T-helper 1 cell treated with Interleukin-12 subunit alpha and Interleukin-12 subunit beta and Interleukin-4 antibody, amounts not matched to agents 30 μg/mL and 1 μg/mL, for 36 hours (primary cell): ENCODE measurements at regions not wholly inside any gene's neighbourhood (a gene's known extent, or its start where the extent isn't known, plus 50 kb on each side); places are given as distances from the start of the nearest gene placed in this dataset.
"Not testable (repeated sequence)": the region's sequence is repeated elsewhere in the genome, so short reads cannot be mapped to it uniquely, and the experiment has no call there.

Experiments
- H3K27ac Mint-ChIP-seq: one replicate; pipeline ENCODE4 v1.8.0; 2021; ENCODE audit warnings: mild to moderate bottlenecking, mixed read lengths
- H3K27me3 Mint-ChIP-seq: one replicate; pipeline ENCODE4 v1.8.0; 2021; ENCODE audit warnings: low read depth, mixed read lengths
- H3K36me3 Mint-ChIP-seq: one replicate; pipeline ENCODE4 v1.8.0; 2021; ENCODE audit warnings: low read depth, mixed read lengths
- H3K4me1 Mint-ChIP-seq: one replicate; pipeline ENCODE4 v1.8.0; 2021; ENCODE audit warnings: low read depth, mixed read lengths
- H3K4me3 Mint-ChIP-seq: one replicate; pipeline ENCODE4 v1.8.0; 2021; ENCODE audit warnings: mild to moderate bottlenecking, moderate library complexity, mixed read lengths
- H3K9me3 Mint-ChIP-seq: one replicate; pipeline ENCODE4 v1.8.0; 2021; ENCODE audit warnings: mixed read lengths

GRCh38 chr16:13438064-13438463, 481.9 kb upstream of the ERCC4 start:
- H3K27me3 Mint-ChIP-seq = no peaks in the 10 kb centered on the region

GRCh38 chr16:13439766-13440165, 480.2 kb upstream of the ERCC4 start:
- Mint-ChIP-seq H3K27ac (no peak overlapping the region), H3K4me3 (no peak overlapping the region), H3K4me1 (no peaks in the 10 kb centered on the region), H3K27me3 (no peaks in the 10 kb centered on the region), H3K36me3 (no peaks in the 10 kb centered on the region), H3K9me3 (no peaks in the 10 kb centered on the region)

More at GRCh38 chr16:13438064-13438463, 481.9 kb upstream of the ERCC4 start:
- no peak overlapping the region for H3K4me3 Mint-ChIP-seq
- no peaks in the 10 kb centered on the region for H3K9me3 Mint-ChIP-seq
- H3K4me1 Mint-ChIP-seq = no peaks in the 10 kb centered on the region
- no peak overlapping the region for H3K27ac Mint-ChIP-seq
- H3K36me3 Mint-ChIP-seq = no peaks in the 10 kb centered on the region

- H3K27me3 Mint-ChIP-seq = no peaks in the 10 kb centered on the region
- H3K4me1 Mint-ChIP-seq = no peaks in the 10 kb centered on the region
- no peak overlapping the region for H3K4me3 Mint-ChIP-seq
- H3K9me3 Mint-ChIP-seq = no peaks in the 10 kb centered on the region
- no peak overlapping the region for H3K27ac Mint-ChIP-seq
- no peaks in the 10 kb centered on the region for H3K36me3 Mint-ChIP-seq
These were observed 478.3 kb upstream of the ERCC4 start for GRCh38 chr16:13441675-13442074.

- Mint-ChIP-seq H3K9me3 (no peaks in the 10 kb centered on the region), H3K4me1 (no peaks in the 10 kb centered on the region), H3K27me3 (no peaks in the 10 kb centered on the region), H3K36me3 (no peaks in the 10 kb centered on the region), H3K4me3 (no peak overlapping the region), H3K27ac (no peak overlapping the region)
These were observed 471.6 kb upstream of the ERCC4 start for GRCh38 chr16:13448346-13448745.

GRCh38 chr16:13453325-13453724, 466.6 kb upstream of the ERCC4 start:
- no peaks in the 10 kb centered on the region for H3K36me3 Mint-ChIP-seq
- no peaks in the 10 kb centered on the region for H3K9me3 Mint-ChIP-seq
- no peak overlapping the region for H3K27ac Mint-ChIP-seq
- H3K27me3 Mint-ChIP-seq = no peaks in the 10 kb centered on the region
- H3K4me3 Mint-ChIP-seq = no peak overlapping the region
- no peaks in the 10 kb centered on the region for H3K4me1 Mint-ChIP-seq

GRCh38 chr16:13453938-13454553, 465.9 kb upstream of the ERCC4 start:
- Mint-ChIP-seq H3K36me3 (no peaks in the 10 kb centered on the region), H3K27ac (no peak overlapping the region), H3K27me3 (no peaks in the 10 kb centered on the region), H3K4me3 (no peak overlapping the region), H3K9me3 (no peaks in the 10 kb centered on the region), H3K4me1 (no peaks in the 10 kb centered on the region)

GRCh38 chr16:13463619-13464018, 456.3 kb upstream of the ERCC4 start:
- Mint-ChIP-seq H3K9me3 (peaks cover 9% of the 10 kb centered on the region), H3K4me3 (no peak overlapping the region), H3K36me3 (no peaks in the 10 kb centered on the region), H3K27ac (no peak overlapping the region), H3K27me3 (no peaks in the 10 kb centered on the region), H3K4me1 (no peaks in the 10 kb centered on the region)

GRCh38 chr16:13471036-13471435, 448.9 kb upstream of the ERCC4 start:
- no peaks in the 10 kb centered on the region for H3K27me3 Mint-ChIP-seq
- peaks cover 13% of the 10 kb centered on the region for H3K9me3 Mint-ChIP-seq
- H3K4me1 Mint-ChIP-seq = no peaks in the 10 kb centered on the region
- no peaks in the 10 kb centered on the region for H3K36me3 Mint-ChIP-seq
- no peak overlapping the region for H3K4me3 Mint-ChIP-seq
- H3K27ac Mint-ChIP-seq = no peak overlapping the region

- Mint-ChIP-seq H3K27me3 (no peaks in the 10 kb centered on the region), H3K4me1 (no peaks in the 10 kb centered on the region), H3K36me3 (no peaks in the 10 kb centered on the region), H3K27ac (no peak overlapping the region), H3K4me3 (no peak overlapping the region), H3K9me3 (peaks cover 18% of the 10 kb centered on the region)
These were observed 441.0 kb upstream of the ERCC4 start for GRCh38 chr16:13478991-13479390.

GRCh38 chr16:13479549-13479948, 440.4 kb upstream of the ERCC4 start:
- H3K4me1 Mint-ChIP-seq = no peaks in the 10 kb centered on the region
- no peak overlapping the region for H3K27ac Mint-ChIP-seq
- H3K9me3 Mint-ChIP-seq = peaks cover 18% of the 10 kb centered on the region
- H3K4me3 Mint-ChIP-seq = no peak overlapping the region
- H3K27me3 Mint-ChIP-seq = no peaks in the 10 kb centered on the region
- H3K36me3 Mint-ChIP-seq = no peaks in the 10 kb centered on the region

GRCh38 chr16:13480801-13481200, 439.2 kb upstream of the ERCC4 start:
- H3K4me3 Mint-ChIP-seq = no peak overlapping the region

GRCh38 chr16:13483121-13483520, 436.8 kb upstream of the ERCC4 start:
- Mint-ChIP-seq H3K27ac (no peak overlapping the region), H3K9me3 (peaks cover 30% of the 10 kb centered on the region), H3K4me1 (no peaks in the 10 kb centered on the region), H3K27me3 (no peaks in the 10 kb centered on the region), H3K4me3 (no peak overlapping the region), H3K36me3 (no peaks in the 10 kb centered on the region)

More at GRCh38 chr16:13480801-13481200, 439.2 kb upstream of the ERCC4 start:
- Mint-ChIP-seq H3K36me3 (no peaks in the 10 kb centered on the region), H3K4me1 (no peaks in the 10 kb centered on the region), H3K27me3 (no peaks in the 10 kb centered on the region), H3K9me3 (peaks cover 24% of the 10 kb centered on the region), H3K27ac (no peak overlapping the region)

- H3K36me3 Mint-ChIP-seq, H3K4me3 Mint-ChIP-seq, H3K4me1 Mint-ChIP-seq, H3K27ac Mint-ChIP-seq, H3K27me3 Mint-ChIP-seq: not testable (repeated sequence)
- peaks cover 20% of the 10 kb centered on the region for H3K9me3 Mint-ChIP-seq
These were observed 430.5 kb upstream of the ERCC4 start for GRCh38 chr16:13489416-13489815.

- Mint-ChIP-seq H3K27ac (no peak overlapping the region), H3K27me3 (no peaks in the 10 kb centered on the region), H3K4me1 (no peaks in the 10 kb centered on the region), H3K36me3 (no peaks in the 10 kb centered on the region), H3K9me3 (peaks cover 9% of the 10 kb centered on the region), H3K4me3 (no peak overlapping the region)
These were observed 427.9 kb upstream of the ERCC4 start for GRCh38 chr16:13492046-13492445.

- no peak overlapping the region for H3K27ac Mint-ChIP-seq
- no peaks in the 10 kb centered on the region for H3K27me3 Mint-ChIP-seq
- no peak overlapping the region for H3K4me3 Mint-ChIP-seq
These were observed 415.9 kb upstream of the ERCC4 start for GRCh38 chr16:13503960-13504635.

More at GRCh38 chr16:13503960-13504635, 415.9 kb upstream of the ERCC4 start:
- H3K9me3 Mint-ChIP-seq = peaks cover 1% of the 10 kb centered on the region
- H3K4me1 Mint-ChIP-seq = no peaks in the 10 kb centered on the region
- no peaks in the 10 kb centered on the region for H3K36me3 Mint-ChIP-seq
